Right kidney (tissue), 1 donor: ENCODE measurements at regions not wholly inside any gene's neighbourhood (a gene's known extent, or its start where the extent isn't known, plus 50 kb on each side); places are given as distances from the start of the nearest gene placed in this dataset.

Source experiments
- DNase-seq: peaks from one replicate; pipeline ENCODE4 v3.0.0-alpha.2; 2016

DNA sequence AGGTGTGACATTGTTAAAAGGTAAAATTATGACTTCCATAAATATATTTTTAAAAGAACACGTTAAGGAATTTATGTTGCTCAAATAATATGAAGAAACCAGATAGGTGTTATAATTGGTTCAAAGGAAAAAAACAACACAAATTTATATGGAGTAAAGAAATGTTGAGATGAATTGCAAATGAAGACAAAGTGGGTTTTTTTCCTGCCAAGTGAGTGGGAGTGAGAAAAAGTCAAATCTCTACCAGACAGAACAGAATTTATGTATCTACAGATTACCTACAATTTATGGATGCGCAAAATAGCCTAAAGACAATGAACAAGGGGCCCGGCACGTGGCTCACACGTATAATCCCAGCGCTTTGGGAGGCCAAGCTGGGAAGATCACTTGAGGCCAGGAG is 159.7 kb upstream of the SLC1A4 start:
- no peak for DNase-seq

DNA sequence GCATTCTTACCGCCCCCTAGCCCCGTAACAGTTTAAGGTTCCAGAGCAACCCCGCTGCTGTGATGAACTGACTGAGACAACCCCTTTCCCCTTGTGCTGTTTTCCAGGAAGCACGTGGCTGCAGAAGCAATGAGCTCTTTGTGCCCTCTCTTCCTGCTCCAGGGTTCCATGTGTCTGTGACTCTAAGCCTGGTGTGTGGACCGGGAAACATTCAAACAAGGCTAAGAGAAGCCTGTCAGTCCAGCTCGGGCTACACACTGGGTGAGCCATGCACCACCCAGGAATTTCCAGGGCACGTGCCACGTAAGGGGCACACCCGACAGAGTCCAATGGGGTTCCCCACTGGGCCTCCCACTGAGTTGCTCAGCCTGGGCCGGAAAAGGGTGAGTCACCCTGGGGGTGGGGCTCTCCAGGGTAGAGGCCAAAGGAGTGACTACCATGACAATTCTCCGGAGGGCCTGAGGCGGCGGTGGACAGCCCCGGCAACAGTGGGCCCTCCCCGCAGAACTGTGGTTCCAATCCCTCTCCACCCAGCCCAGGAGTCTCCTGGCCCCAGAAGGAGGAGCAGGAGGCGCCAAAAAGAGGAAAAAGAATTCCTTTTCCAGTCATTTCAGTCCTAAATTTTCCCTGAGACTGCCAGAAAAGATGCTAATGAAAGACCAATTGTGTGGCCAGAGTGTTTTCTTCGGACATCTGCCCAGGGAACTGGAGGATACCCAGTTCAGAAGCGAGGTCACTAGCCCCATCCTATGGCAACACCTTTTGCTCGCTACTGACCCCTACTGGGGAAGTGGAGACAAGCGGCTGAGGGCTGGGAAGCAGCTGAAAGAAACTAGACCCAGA is 157.8 kb upstream of the SLC1A4 start:
- no peak for DNase-seq

DNA sequence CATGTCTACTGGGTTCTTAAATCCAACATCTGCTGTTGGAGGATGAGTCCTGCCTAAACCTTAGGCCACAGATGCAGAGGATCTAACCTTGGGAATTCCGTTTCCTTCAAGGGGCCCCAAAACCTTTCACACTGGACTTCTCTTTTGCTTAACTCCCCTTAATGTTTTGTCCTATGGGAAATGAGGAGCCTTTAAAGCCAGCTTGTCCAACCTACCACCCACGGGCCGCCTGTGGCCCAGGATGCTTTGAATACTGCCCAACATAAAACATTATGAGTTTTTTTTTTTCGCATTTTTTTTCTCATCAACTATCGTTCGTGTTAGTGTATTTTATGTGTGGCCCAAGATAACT is 157.2 kb upstream of the SLC1A4 start:
- DNase-seq: no peak

GRCh38 chr2:64832936-64833335 is 156.3 kb upstream of the SLC1A4 start:
- no peak for DNase-seq

- no peak for DNase-seq
These were observed 152.6 kb upstream of the SLC1A4 start for GRCh38 chr2:64836566-64836965.

DNA sequence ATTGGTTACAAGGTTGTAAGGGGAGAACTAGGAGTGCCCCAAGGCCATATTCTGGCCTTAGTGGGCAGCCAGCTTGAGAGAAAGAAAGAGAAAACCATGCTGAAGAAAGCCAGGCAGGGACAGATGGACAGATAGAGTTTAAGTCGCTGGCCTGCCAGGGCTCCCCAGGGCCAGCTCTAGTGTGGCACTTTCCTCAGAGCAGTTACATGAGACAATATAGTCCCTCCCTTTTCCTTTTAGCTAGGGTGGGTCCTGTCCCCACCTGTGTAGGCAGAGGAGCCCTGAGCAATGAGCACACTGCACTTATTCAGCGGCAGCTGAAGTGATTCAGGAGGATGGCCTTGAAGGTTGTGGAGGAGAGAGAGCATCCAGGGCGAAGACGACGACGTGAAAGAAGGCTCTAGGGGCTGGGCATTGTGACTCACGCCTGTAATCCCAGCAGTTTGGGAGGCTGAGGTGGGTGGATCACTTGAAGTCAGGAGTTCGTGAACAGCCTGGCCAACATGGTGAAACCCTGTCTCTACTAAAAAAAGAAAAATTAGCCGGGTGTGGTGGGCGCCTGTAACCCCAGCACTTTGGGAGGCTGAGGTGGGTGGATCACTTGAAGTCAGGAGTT is 152.0 kb upstream of the SLC1A4 start:
- DNase-seq: no peak

- no peak for DNase-seq
These were observed 151.1 kb upstream of the SLC1A4 start for GRCh38 chr2:64837925-64838641.

- DNase-seq: no peak
These were observed 150.4 kb upstream of the SLC1A4 start for GRCh38 chr2:64838817-64839216.

GRCh38 chr2:64839844-64840243 is 149.4 kb upstream of the SLC1A4 start:
- DNase-seq: no peak

- DNase-seq: no peak
These were observed 148.7 kb upstream of the SLC1A4 start for GRCh38 chr2:64840426-64840881.

- DNase-seq: no peak
These were observed 147.7 kb upstream of the SLC1A4 start for GRCh38 chr2:64841461-64841860.

DNA sequence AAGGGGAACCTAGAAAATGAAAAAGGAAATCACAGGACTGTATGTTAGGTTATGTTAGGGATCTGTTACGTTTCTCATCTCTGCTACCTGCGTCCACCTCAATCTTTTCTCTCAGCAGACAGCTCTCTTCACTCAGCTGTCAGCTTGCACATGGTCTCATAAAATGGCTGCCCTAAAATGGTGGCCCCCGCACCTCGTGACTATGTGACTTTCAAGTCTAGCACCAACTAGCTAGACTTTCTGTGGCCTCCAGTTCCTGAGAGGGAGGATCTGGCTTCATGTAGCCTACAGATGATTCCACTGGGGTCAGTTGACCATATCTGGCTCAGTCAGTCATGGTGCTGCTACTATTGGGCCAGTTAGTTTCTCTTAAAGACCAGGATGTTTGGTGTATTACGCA is 147.2 kb upstream of the SLC1A4 start:
- DNase-seq: no peak

DNA sequence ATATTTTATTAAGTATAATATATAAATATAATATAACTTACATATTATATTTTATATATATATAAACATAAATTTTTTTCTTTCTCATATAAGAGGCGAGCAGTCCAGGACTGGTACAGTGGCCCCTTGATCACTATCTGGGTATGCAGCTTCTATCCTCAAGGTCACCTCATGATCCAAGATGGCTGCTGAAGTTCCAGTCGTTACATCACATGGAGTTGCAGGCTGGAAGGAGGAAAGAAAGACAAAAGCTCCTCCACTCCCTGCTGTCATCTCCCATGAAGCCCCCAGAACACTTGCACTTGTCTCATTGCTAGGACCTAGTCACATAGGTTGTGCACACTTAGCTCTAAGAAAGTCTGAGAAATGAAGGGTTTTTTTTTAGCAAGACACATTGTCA is 145.1 kb upstream of the SLC1A4 start:
- no peak for DNase-seq

DNA sequence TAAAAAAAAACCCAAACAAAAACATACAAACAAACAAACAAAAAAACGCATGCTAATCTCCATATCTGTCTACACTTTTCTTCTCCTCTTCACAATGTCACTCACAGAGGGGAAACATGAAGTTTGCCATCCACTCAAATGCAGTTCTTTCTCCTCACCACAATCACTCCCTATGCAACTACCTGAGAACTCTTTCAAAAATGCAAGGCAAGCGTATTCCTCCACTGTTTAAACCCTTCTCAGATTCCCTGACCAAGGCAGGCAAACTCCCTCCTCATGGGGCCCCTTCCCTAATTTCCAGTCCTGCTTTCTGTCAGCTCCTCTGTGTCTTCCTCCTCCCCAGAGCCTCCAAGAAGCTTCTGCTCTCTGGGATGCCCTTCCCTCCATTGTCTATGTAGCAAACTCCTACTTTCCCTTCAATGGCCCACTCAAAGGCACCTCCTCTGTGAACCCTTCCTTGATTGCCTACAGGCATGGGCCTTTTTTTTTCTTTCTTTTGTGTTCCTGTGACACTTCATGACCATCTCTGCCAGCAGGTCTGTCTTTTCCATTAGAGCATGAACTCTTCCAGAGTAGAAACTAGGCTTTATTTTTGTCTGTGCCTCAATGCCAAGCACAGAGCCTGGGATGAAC is 143.8 kb upstream of the SLC1A4 start:
- no peak for DNase-seq

GRCh38 chr2:64846177-64846576 is 143.0 kb upstream of the SLC1A4 start:
- DNase-seq: no peak

DNA sequence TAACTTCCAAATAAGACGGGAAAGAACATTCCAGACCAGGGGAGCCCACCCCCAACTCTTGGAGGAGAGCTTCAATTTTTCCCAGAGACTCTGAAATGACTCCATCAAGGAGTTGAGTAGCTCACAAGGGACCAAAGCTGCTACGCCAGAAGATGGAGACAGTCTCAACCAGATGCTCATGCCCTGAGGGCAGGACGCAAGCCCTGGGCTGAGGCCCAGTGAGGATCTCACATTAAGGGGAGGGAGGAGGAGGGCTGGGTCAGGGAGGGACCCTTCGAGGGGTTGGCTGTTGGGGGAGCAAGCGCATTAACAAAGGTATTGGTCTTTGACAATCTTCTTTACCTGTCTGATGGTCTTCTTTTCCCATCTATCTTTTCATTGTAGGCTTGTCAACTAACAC is 141.3 kb upstream of the SLC1A4 start:
- no peak for DNase-seq

DNA sequence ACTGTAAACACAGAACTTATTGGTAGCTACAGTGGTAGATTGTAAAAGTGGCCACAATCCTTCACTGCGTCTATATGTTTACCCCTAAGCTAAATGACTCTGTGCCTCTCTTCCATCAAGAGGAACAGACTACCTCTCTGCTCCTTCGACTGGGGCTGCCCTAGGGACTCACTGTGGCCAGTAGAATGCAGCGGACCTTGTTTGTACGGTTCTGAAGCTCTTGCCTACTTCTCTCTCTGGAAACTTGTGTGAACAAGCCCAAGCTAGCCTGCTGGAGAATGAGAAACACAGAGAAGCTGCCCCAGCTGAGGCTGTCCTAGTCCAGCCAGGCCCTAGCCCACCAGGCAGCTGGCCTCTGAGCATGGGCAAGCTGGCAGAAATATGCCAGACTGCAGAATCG is 140.8 kb upstream of the SLC1A4 start:
- no peak for DNase-seq

- DNase-seq: no peak
These were observed 140.3 kb upstream of the SLC1A4 start for GRCh38 chr2:64848945-64849344.

- no peak for DNase-seq
These were observed 138.6 kb upstream of the SLC1A4 start for GRCh38 chr2:64850642-64851041.

GRCh38 chr2:64852771-64853241 is 136.4 kb upstream of the SLC1A4 start:
- DNase-seq: no peak

- no peak for DNase-seq
These were observed 135.9 kb upstream of the SLC1A4 start for GRCh38 chr2:64853306-64853705.

GRCh38 chr2:64853894-64854293 is 135.3 kb upstream of the SLC1A4 start:
- no peak for DNase-seq

DNA sequence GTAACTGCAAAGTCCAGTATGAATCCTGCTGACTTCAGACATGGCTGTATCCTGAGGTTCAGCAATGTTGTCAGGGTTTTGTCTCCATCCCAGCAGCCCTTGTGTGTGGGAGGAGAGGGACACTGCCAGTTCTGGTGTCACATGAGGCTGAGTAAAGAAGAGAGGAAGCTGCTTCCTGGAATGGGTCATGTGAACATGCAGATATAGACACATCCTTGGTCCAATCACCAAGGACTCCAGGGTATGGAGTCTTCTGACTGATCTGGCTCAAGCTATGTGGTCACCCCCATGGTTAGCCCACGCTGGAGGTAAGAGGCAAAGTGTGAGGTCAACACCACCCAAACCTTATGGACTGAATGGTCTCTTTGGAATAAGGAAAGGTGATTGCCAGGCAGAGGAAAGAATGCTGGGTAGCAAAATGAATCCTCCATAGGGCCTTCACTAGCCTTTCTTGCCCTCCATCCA is 134.4 kb upstream of the SLC1A4 start:
- DNase-seq: no peak
